ENCODE measurements at regions not wholly inside any gene's neighbourhood (a gene's known extent, or its start where the extent isn't known, plus 50 kb on each side); places are given as distances from the start of the nearest gene placed in this dataset.

DNA sequence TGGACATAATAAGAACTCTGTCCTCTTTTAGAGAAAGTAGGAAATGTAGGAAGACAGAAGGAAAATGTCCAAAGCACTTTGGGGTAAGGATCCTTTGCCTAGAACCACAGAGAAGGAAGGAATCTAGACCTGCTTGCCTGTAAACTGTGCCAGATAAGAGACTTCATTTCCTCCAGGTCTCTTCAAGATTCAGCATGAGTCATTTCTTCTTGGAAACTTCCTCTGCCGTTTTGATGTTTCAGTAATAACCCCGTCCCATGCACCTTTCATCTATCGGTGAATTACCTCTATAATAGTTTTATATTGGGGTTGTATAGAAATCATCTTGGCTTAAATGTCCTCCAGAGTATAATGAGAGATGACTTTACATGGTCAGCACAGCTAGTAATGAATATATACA, 63.2 kb upstream of the LRATD1 start:
- TF ChIP-seq, protein P1, sequence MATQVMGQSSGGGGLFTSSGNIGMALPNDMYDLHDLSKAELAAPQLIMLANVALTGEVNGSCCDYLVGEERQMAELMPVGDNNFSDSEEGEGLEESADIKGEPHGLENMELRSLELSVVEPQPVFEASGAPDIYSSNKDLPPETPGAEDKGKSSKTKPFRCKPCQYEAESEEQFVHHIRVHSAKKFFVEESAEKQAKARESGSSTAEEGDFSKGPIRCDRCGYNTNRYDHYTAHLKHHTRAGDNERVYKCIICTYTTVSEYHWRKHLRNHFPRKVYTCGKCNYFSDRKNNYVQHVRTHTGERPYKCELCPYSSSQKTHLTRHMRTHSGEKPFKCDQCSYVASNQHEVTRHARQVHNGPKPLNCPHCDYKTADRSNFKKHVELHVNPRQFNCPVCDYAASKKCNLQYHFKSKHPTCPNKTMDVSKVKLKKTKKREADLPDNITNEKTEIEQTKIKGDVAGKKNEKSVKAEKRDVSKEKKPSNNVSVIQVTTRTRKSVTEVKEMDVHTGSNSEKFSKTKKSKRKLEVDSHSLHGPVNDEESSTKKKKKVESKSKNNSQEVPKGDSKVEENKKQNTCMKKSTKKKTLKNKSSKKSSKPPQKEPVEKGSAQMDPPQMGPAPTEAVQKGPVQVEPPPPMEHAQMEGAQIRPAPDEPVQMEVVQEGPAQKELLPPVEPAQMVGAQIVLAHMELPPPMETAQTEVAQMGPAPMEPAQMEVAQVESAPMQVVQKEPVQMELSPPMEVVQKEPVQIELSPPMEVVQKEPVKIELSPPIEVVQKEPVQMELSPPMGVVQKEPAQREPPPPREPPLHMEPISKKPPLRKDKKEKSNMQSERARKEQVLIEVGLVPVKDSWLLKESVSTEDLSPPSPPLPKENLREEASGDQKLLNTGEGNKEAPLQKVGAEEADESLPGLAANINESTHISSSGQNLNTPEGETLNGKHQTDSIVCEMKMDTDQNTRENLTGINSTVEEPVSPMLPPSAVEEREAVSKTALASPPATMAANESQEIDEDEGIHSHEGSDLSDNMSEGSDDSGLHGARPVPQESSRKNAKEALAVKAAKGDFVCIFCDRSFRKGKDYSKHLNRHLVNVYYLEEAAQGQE (tag by site-specific recombination; IDR thresholded peaks at IDR 0.05) = no peak
- TF ChIP-seq, protein P2, sequence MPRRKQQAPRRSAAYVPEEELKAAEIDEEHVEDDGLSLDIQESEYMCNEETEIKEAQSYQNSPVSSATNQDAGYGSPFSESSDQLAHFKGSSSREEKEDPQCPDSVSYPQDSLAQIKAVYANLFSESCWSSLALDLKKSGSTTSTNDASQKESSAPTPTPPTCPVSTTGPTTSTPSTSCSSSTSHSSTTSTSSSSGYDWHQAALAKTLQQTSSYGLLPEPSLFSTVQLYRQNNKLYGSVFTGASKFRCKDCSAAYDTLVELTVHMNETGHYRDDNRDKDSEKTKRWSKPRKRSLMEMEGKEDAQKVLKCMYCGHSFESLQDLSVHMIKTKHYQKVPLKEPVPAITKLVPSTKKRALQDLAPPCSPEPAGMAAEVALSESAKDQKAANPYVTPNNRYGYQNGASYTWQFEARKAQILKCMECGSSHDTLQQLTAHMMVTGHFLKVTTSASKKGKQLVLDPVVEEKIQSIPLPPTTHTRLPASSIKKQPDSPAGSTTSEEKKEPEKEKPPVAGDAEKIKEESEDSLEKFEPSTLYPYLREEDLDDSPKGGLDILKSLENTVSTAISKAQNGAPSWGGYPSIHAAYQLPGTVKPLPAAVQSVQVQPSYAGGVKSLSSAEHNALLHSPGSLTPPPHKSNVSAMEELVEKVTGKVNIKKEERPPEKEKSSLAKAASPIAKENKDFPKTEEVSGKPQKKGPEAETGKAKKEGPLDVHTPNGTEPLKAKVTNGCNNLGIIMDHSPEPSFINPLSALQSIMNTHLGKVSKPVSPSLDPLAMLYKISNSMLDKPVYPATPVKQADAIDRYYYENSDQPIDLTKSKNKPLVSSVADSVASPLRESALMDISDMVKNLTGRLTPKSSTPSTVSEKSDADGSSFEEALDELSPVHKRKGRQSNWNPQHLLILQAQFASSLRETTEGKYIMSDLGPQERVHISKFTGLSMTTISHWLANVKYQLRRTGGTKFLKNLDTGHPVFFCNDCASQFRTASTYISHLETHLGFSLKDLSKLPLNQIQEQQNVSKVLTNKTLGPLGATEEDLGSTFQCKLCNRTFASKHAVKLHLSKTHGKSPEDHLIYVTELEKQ (tag by site-specific recombination; IDR thresholded peaks at IDR 0.05; ENCODE audit: borderline replicate concordance) = no peak
- TF ChIP-seq, protein P3, sequence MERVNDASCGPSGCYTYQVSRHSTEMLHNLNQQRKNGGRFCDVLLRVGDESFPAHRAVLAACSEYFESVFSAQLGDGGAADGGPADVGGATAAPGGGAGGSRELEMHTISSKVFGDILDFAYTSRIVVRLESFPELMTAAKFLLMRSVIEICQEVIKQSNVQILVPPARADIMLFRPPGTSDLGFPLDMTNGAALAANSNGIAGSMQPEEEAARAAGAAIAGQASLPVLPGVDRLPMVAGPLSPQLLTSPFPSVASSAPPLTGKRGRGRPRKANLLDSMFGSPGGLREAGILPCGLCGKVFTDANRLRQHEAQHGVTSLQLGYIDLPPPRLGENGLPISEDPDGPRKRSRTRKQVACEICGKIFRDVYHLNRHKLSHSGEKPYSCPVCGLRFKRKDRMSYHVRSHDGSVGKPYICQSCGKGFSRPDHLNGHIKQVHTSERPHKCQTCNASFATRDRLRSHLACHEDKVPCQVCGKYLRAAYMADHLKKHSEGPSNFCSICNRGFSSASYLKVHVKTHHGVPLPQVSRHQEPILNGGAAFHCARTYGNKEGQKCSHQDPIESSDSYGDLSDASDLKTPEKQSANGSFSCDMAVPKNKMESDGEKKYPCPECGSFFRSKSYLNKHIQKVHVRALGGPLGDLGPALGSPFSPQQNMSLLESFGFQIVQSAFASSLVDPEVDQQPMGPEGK (tag by site-specific recombination; IDR thresholded peaks at IDR 0.05) = no peak
- TF ChIP-seq, protein P4, sequence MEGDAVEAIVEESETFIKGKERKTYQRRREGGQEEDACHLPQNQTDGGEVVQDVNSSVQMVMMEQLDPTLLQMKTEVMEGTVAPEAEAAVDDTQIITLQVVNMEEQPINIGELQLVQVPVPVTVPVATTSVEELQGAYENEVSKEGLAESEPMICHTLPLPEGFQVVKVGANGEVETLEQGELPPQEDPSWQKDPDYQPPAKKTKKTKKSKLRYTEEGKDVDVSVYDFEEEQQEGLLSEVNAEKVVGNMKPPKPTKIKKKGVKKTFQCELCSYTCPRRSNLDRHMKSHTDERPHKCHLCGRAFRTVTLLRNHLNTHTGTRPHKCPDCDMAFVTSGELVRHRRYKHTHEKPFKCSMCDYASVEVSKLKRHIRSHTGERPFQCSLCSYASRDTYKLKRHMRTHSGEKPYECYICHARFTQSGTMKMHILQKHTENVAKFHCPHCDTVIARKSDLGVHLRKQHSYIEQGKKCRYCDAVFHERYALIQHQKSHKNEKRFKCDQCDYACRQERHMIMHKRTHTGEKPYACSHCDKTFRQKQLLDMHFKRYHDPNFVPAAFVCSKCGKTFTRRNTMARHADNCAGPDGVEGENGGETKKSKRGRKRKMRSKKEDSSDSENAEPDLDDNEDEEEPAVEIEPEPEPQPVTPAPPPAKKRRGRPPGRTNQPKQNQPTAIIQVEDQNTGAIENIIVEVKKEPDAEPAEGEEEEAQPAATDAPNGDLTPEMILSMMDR (tag by site-specific recombination; IDR thresholded peaks at IDR 0.05) = no peak
- TF ChIP-seq ZNF561 (tag by site-specific recombination; IDR thresholded peaks at IDR 0.05; ENCODE audit: borderline replicate concordance) = no peak
- no peak for TF ChIP-seq ZNF529 (tag by site-specific recombination; IDR thresholded peaks at IDR 0.05; ENCODE audit: insufficient replicate concordance)
- TF ChIP-seq ZFP41 (tag by site-specific recombination; IDR thresholded peaks at IDR 0.05; ENCODE audit: borderline replicate concordance) = no peak
- TF ChIP-seq, protein P5, sequence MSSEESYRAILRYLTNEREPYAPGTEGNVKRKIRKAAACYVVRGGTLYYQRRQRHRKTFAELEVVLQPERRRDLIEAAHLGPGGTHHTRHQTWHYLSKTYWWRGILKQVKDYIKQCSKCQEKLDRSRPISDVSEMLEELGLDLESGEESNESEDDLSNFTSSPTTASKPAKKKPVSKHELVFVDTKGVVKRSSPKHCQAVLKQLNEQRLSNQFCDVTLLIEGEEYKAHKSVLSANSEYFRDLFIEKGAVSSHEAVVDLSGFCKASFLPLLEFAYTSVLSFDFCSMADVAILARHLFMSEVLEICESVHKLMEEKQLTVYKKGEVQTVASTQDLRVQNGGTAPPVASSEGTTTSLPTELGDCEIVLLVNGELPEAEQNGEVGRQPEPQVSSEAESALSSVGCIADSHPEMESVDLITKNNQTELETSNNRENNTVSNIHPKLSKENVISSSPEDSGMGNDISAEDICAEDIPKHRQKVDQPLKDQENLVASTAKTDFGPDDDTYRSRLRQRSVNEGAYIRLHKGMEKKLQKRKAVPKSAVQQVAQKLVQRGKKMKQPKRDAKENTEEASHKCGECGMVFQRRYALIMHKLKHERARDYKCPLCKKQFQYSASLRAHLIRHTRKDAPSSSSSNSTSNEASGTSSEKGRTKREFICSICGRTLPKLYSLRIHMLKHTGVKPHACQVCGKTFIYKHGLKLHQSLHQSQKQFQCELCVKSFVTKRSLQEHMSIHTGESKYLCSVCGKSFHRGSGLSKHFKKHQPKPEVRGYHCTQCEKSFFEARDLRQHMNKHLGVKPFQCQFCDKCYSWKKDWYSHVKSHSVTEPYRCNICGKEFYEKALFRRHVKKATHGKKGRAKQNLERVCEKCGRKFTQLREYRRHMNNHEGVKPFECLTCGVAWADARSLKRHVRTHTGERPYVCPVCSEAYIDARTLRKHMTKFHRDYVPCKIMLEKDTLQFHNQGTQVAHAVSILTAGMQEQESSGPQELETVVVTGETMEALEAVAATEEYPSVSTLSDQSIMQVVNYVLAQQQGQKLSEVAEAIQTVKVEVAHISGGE (tag by site-specific recombination; conservative IDR thresholded peaks at IDR 0.05; ENCODE audit: low read depth) = no peak
- TF ChIP-seq, protein P6, sequence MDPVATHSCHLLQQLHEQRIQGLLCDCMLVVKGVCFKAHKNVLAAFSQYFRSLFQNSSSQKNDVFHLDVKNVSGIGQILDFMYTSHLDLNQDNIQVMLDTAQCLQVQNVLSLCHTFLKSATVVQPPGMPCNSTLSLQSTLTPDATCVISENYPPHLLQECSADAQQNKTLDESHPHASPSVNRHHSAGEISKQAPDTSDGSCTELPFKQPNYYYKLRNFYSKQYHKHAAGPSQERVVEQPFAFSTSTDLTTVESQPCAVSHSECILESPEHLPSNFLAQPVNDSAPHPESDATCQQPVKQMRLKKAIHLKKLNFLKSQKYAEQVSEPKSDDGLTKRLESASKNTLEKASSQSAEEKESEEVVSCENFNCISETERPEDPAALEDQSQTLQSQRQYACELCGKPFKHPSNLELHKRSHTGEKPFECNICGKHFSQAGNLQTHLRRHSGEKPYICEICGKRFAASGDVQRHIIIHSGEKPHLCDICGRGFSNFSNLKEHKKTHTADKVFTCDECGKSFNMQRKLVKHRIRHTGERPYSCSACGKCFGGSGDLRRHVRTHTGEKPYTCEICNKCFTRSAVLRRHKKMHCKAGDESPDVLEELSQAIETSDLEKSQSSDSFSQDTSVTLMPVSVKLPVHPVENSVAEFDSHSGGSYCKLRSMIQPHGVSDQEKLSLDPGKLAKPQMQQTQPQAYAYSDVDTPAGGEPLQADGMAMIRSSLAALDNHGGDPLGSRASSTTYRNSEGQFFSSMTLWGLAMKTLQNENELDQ (tag by site-specific recombination; IDR thresholded peaks at IDR 0.05; ENCODE audit: low read depth) = no peak
